Natural killer cell (primary cell): ENCODE measurements at regions not wholly inside any gene's neighbourhood (a gene's known extent, or its start where the extent isn't known, plus 50 kb on each side); places are given as distances from the start of the nearest gene placed in this dataset.
A peak's percentile ranks its signal among the peaks of the same experiment; 100 is the strongest.

Experiments
- ATAC-seq, 3 donors: fragments of 150-1000 bp in 2 of 3; fragments of 200-7000 bp in 1 of 3; cut with Tn5 transposase; 1 replicate in 1 of 3; 2 replicates in 2 of 3; pipeline ENCODE4 v1.10.0; 2021; ENCODE audit warnings: mild to moderate bottlenecking in 2 of 3, moderate library complexity in 2 of 3
- DNase-seq, 2 donors: peaks; one replicate each; pipeline versions ENCODE4 v3.0.0 to v3.0.0-alpha.2; 2013 to 2021; ENCODE audit warnings: mixed read lengths in 1 of 2
- H3K27ac ChIP-seq: one replicate; pipeline ENCODE4 v1.5.1; 2013; ENCODE audit warnings: mild to moderate bottlenecking, low read length
- H3K27me3 ChIP-seq: one replicate; pipeline ENCODE4 v1.6.1; 2013; ENCODE audit warnings: low read length; ENCODE audit not compliant: control insufficient read depth, insufficient read depth
- H3K36me3 ChIP-seq: one replicate; pipeline ENCODE4 v1.6.1; 2013; ENCODE audit warnings: low read length; ENCODE audit not compliant: control insufficient read depth, insufficient read depth
- H3K4me1 ChIP-seq: one replicate; pipeline ENCODE4 v1.6.1; 2013; ENCODE audit warnings: low read length; ENCODE audit not compliant: control insufficient read depth, insufficient read depth
- H3K4me3 ChIP-seq: one replicate; pipeline ENCODE4 v1.5.1; 2013; ENCODE audit warnings: low read length
- H3K9me3 ChIP-seq: one replicate; pipeline ENCODE4 v1.6.1; 2013; ENCODE audit warnings: low read length; ENCODE audit not compliant: control insufficient read depth, insufficient read depth
- H3K27ac Mint-ChIP-seq, 2 donors: one replicate each; pipeline ENCODE4 v1.8.0; 2022; ENCODE audit warnings: mild to moderate bottlenecking in 2 of 2, mixed read lengths in 2 of 2, moderate library complexity in 1 of 2
- H3K27me3 Mint-ChIP-seq, 2 donors: one replicate each; pipeline ENCODE4 v1.8.0; 2022; ENCODE audit warnings: low read depth in 2 of 2, mixed read lengths in 2 of 2
- H3K36me3 Mint-ChIP-seq: one replicate; pipeline ENCODE4 v1.8.0; 2022; ENCODE audit warnings: mixed read lengths
- H3K4me1 Mint-ChIP-seq, 2 donors: one replicate each; pipeline ENCODE4 v1.8.0; 2022; ENCODE audit warnings: mixed read lengths in 2 of 2
- H3K4me3 Mint-ChIP-seq: one replicate; pipeline ENCODE4 v1.8.0; 2022; ENCODE audit warnings: mild to moderate bottlenecking, moderate library complexity, mixed read lengths
- H3K9me3 Mint-ChIP-seq, 2 donors: one replicate each; pipeline ENCODE4 v1.8.0; 2022; ENCODE audit warnings: mixed read lengths in 2 of 2
- WGBS: methylation state at CpG from one replicate; pipeline ENCODE4 v1.1.7; 2013; ENCODE audit warnings: missing lambda C conversion rate; ENCODE audit not compliant: insufficient coverage; 5-methylcytosine and 5-hydroxymethylcytosine counted together
- intact Hi-C: fragments of 100-400 bp; cut with micrococcal nuclease; formaldehyde crosslinking; loops from one replicate; pipeline ENCODE4 v1.14.2; 2022
- TF ChIP-seq, protein P1 (sequence below): fragments of 200-600 bp; IDR thresholded peaks from one replicate; pipeline ENCODE4 v1.8.0; 2022; ENCODE audit warnings: antibody characterized with exemption

DNA sequence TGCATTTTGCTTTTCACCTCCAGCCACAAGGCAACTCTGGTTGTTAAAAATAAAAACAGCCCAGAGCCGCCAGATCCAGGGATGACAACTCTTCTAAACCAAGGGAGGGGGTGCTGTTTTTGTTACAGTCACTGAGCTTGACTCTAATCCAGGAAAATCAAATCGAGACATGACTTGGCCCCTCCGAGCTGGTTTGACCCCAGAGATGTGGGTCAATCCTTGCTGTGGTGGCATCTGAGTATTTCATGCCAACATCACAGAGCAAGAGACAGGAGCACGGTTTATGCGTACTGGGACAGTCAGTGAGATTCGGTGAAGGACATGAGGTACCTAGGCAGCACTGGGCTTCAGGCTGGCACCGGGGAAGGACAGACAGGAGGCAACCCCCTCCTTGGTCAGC is 88.8 kb upstream of the ZMIZ1 start:
- H3K4me3 ChIP-seq = no peak overlapping the region
- TF ChIP-seq, protein P1, sequence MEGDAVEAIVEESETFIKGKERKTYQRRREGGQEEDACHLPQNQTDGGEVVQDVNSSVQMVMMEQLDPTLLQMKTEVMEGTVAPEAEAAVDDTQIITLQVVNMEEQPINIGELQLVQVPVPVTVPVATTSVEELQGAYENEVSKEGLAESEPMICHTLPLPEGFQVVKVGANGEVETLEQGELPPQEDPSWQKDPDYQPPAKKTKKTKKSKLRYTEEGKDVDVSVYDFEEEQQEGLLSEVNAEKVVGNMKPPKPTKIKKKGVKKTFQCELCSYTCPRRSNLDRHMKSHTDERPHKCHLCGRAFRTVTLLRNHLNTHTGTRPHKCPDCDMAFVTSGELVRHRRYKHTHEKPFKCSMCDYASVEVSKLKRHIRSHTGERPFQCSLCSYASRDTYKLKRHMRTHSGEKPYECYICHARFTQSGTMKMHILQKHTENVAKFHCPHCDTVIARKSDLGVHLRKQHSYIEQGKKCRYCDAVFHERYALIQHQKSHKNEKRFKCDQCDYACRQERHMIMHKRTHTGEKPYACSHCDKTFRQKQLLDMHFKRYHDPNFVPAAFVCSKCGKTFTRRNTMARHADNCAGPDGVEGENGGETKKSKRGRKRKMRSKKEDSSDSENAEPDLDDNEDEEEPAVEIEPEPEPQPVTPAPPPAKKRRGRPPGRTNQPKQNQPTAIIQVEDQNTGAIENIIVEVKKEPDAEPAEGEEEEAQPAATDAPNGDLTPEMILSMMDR = no peak
- Mint-ChIP-seq H3K4me3 (no peak overlapping the region), H3K4me1 (peaks cover 0 to 19% of the 10 kb centered on the region in 2 donors), H3K27ac (peak overlapping the region in 1 of 2 donors; percentile 10), H3K27me3 (peaks cover 11 to 12% of the 10 kb centered on the region in 2 donors), H3K36me3 (no peaks in the 10 kb centered on the region), H3K9me3 (no peaks in the 10 kb centered on the region)
- DNase-seq (no peak), ATAC-seq (no peak)
- no peak overlapping the region for H3K27ac ChIP-seq
- H3K4me1 ChIP-seq = peaks cover 4% of the 10 kb centered on the region
- H3K27me3 ChIP-seq = no peaks in the 10 kb centered on the region
- H3K9me3 ChIP-seq = no peaks in the 10 kb centered on the region
- 89% methylated on average over 7 of the region's 7 CpGs for WGBS
- intact Hi-C loops = no loop called here
- H3K36me3 ChIP-seq = no peaks in the 10 kb centered on the region

DNA sequence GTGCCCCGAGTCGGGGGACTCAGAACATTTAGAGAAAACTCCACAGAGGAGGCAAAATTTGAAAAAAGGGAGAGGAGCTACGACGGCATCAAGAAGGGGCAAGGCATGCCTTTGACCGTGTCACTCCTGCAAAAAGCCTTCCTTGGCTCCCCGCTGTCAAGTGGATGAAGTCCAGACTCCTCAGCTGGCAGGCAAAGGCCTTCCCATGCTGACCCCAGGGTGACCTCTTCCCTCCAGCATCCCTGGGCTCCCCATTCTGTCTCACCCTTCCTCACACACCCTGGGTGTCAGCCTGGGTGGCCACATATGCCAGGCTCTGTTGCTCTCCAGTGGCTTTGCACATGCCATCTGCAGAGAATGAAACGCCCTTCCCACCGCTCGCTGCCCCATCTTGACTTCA is 88.4 kb upstream of the ZMIZ1 start:
- TF ChIP-seq, protein P1 = no peak
- Histone ChIP-seq H3K9me3 (no peaks in the 10 kb centered on the region), H3K4me3 (no peak overlapping the region), H3K27ac (no peak overlapping the region), H3K36me3 (no peaks in the 10 kb centered on the region), H3K4me1 (peaks cover 3% of the 10 kb centered on the region), H3K27me3 (no peaks in the 10 kb centered on the region)
- whole genome bisulfite sequencing = 93% methylated on average over 9 of the region's 9 CpGs
- DNase-seq (no peak), ATAC-seq (no peak)
- no peak overlapping the region for H3K4me3 Mint-ChIP-seq
- no peak overlapping the region for H3K27ac Mint-ChIP-seq
- no peaks in the 10 kb centered on the region for H3K9me3 Mint-ChIP-seq
- intact Hi-C loops = no loop called here
- peaks cover 0 to 17% of the 10 kb centered on the region in 2 donors for H3K4me1 Mint-ChIP-seq
- no peaks in the 10 kb centered on the region for H3K36me3 Mint-ChIP-seq
- peaks cover 11 to 12% of the 10 kb centered on the region in 2 donors for H3K27me3 Mint-ChIP-seq

DNA sequence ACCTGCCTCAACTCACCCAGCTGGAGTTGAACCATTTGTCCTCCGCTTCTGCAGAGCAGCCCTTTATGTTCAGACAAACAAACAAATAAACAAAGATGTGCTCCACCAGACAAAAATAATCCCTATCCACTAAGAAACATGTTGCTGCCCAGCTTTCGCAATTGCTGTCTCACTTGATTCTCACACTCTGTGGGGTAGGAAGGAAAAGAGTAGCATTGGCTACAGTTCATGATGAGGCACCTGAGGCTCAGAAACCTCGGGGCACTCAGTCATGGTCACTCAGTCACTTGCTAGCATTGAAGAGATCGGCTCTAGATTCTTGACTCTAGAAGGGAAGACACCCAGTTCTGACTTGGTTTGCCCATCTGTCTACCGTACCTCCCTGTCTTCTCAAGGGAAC is 88.0 kb upstream of the ZMIZ1 start:
- Mint-ChIP-seq H3K4me3 (no peak overlapping the region), H3K4me1 (peaks cover 0 to 17% of the 10 kb centered on the region in 2 donors), H3K36me3 (no peaks in the 10 kb centered on the region), H3K9me3 (no peaks in the 10 kb centered on the region), H3K27ac (peak overlapping the region in 1 of 2 donors; percentile 41), H3K27me3 (peaks cover 11 to 12% of the 10 kb centered on the region in 2 donors)
- Histone ChIP-seq H3K27ac (no peak overlapping the region), H3K4me3 (no peak overlapping the region), H3K36me3 (no peaks in the 10 kb centered on the region), H3K9me3 (no peaks in the 10 kb centered on the region), H3K27me3 (no peaks in the 10 kb centered on the region), H3K4me1 (peaks cover 3% of the 10 kb centered on the region)
- DNase-seq (no peak), ATAC-seq (no peak)
- TF ChIP-seq, protein P1 = no peak
- intact Hi-C loops = no loop called here
- 91% methylated on average over 5 of the region's 5 CpGs for WGBS

DNA sequence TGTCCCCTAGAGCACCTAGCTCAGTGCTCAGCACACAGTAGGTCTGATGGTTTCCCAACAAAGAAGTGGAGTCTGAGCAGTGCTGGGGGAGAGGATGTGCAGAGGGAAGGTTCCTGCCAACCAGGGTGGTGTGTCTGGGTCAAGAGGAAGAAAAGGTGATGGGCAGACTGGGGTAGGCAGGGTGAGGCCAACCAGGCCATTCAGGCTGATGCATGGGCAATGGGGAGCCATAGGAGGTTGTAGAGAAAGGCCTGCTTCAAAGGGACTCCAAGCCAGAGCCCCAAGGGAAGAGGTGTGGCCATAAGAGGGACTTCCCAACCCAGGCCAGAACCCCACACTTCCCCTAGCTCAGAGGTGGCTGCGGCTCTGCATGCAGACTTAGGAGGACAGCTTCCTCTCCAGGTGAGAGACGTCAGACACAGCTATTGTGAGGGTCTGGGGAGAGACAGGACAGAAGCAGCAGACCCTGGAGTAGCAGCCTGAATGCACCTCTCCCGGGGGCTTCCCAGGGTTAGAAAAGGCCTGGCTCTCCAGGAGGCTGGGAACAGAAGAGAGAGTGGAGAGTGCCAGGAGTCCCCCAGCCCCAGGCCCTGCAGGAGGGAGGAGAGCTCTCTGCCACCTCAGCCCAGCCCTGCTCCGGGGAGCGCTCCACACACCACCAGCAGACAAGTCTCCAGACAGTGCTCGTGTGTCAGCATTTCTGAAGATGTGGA is 87.4 kb upstream of the ZMIZ1 start:
- peaks cover 11 to 12% of the 10 kb centered on the region in 2 donors for H3K27me3 Mint-ChIP-seq
- Histone ChIP-seq H3K4me3 (no peak overlapping the region), H3K36me3 (no peaks in the 10 kb centered on the region), H3K4me1 (peaks cover 3% of the 10 kb centered on the region), H3K27me3 (no peaks in the 10 kb centered on the region), H3K9me3 (no peaks in the 10 kb centered on the region), H3K27ac (no peak overlapping the region)
- H3K9me3 Mint-ChIP-seq = no peaks in the 10 kb centered on the region
- peaks cover 0 to 17% of the 10 kb centered on the region in 2 donors for H3K4me1 Mint-ChIP-seq
- peak; percentile 41 to 87 (median 85) for ATAC-seq
- TF ChIP-seq, protein P1 = no peak
- intact Hi-C loops = no loop called here
- H3K27ac Mint-ChIP-seq = peak overlapping the region in 1 of 2 donors; percentile 41
- WGBS = 57% methylated on average over 4 of the region's 6 CpGs
- no peaks in the 10 kb centered on the region for H3K36me3 Mint-ChIP-seq
- no peak overlapping the region for H3K4me3 Mint-ChIP-seq
- peak in 1 of 2 donors; percentile 47 for DNase-seq
